ENCODE measurements at regions not wholly inside any gene's neighbourhood (a gene's known extent, or its start where the extent isn't known, plus 50 kb on each side); places are given as distances from the start of the nearest gene placed in this dataset.

DNA sequence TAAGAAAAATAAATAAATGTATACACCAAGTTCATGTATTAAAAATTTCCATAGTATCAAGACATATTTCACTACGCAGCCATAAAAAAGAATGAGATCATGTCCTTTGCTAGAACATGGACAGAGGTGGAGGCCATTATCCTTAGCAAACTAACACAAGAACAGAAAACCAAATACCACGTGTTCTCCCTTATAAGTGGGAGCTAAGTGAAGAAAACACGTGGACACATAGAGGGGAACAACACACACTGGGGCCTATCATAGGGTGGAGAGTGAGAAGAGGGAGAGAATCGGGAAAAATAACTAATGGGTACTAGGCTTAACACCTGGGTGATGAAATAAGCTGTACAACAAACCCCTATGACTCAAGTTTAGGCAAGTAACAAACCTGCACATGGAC is 552.4 kb upstream of the PBX1 start:
- peaks cover 5 to 27% (median 11%) of the 10 kb centered on the region in 3 experiments for H3K36me3 Mint-ChIP-seq (ENCODE audit: insufficient read depth in 1 of 3, low read depth in 3 of 3)
- no peak overlapping the region for H2AFZ ChIP-seq (ENCODE audit: low read length)
- no peaks in the 10 kb centered on the region for H4K20me1 ChIP-seq (ENCODE audit: control insufficient read depth, insufficient read depth, insufficient read length)
- H4K91ac ChIP-seq (ENCODE audit: insufficient read length, low read depth, low read length) = no peak overlapping the region
- H3K4ac ChIP-seq (ENCODE audit: low read depth, low read length) = no peak overlapping the region
- H3K56ac ChIP-seq (ENCODE audit: insufficient read length, low read depth, low read length) = no peak overlapping the region
- no peaks in the 10 kb centered on the region for H3K23me2 ChIP-seq (ENCODE audit: insufficient read length, low read depth, low read length, poor library complexity, severe bottlenecking)
- no peaks in the 10 kb centered on the region for H3K27me3 ChIP-seq (ENCODE audit: insufficient read depth, low read length)
- no peak overlapping the region for H3K4me2 ChIP-seq (ENCODE audit: insufficient read depth, insufficient read length, low read length)
- no peak overlapping the region for H4K8ac ChIP-seq (replicated peaks; ENCODE audit: insufficient read length, low read depth, low read length)
- H3K27ac Mint-ChIP-seq = no peak overlapping the region
- H2BK120ac ChIP-seq (ENCODE audit: low read depth, low read length, poor library complexity, severe bottlenecking) = no peak overlapping the region
- H3K4me3 Mint-ChIP-seq = no peak overlapping the region
- H4K5ac ChIP-seq (ENCODE audit: insufficient read length, low read depth, low read length) = no peak overlapping the region
- no peak overlapping the region for H2BK15ac ChIP-seq (ENCODE audit: low read depth, low read length)
- H3K27ac ChIP-seq (ENCODE audit: insufficient read length, low read depth, low read length) = no peak overlapping the region
- no peak overlapping the region for H3K14ac ChIP-seq (ENCODE audit: insufficient read depth, low read length)
- no peak for DNase-seq
- no peak overlapping the region for H2BK5ac ChIP-seq (ENCODE audit: insufficient read length, low read length)
- no peak overlapping the region for H2BK20ac ChIP-seq (ENCODE audit: low read depth, low read length, poor library complexity, severe bottlenecking)
- H3K9me3 Mint-ChIP-seq = peaks cover 18 to 29% of the 10 kb centered on the region in 2 experiments
- no peak for TF ChIP-seq CTCF (conservative IDR thresholded peaks at IDR 0.05)
- H3K18ac ChIP-seq (ENCODE audit: insufficient read length, low read depth, low read length) = no peak overlapping the region
- H3K79me2 ChIP-seq (ENCODE audit: insufficient read depth, low read length) = no peaks in the 10 kb centered on the region
- no peak overlapping the region for H2AK5ac ChIP-seq (ENCODE audit: insufficient read length, low read length)
- no peaks in the 10 kb centered on the region for H3K4me1 ChIP-seq (ENCODE audit: insufficient read depth, low read length)
- H3T11ph ChIP-seq (ENCODE audit: low read length) = no peak overlapping the region
- no peak overlapping the region for H3K23ac ChIP-seq (ENCODE audit: insufficient read length, low read depth, low read length)
- H3K27me3 Mint-ChIP-seq (ENCODE audit: low read depth) = no peaks in the 10 kb centered on the region
- no peaks in the 10 kb centered on the region for H3K79me1 ChIP-seq (ENCODE audit: insufficient read depth, low read depth, low read length, poor library complexity, severe bottlenecking)
- H3K9ac ChIP-seq (ENCODE audit: extremely low read depth, insufficient read length, low read length) = no peak overlapping the region
- H2BK12ac ChIP-seq (ENCODE audit: insufficient read length, low read depth, low read length) = no peak overlapping the region
- WGBS (ENCODE audit: extremely low coverage, insufficient read length, low lambda C conversion rate) = no CpG with 5 or more reads among the region's 4 CpGs
- H3K4me1 Mint-ChIP-seq = no peaks in the 10 kb centered on the region
- no peaks in the 10 kb centered on the region for H3K9me3 ChIP-seq (ENCODE audit: control insufficient read depth, low read depth, low read length)
